Muscle layer of duodenum (tissue), 2 donors: ENCODE measurements at regions not wholly inside any gene's neighbourhood (a gene's known extent, or its start where the extent isn't known, plus 50 kb on each side); places are given as distances from the start of the nearest gene placed in this dataset.

Experiments used
- H3K27ac ChIP-seq: one replicate; pipeline ENCODE4 v1.7.0; 2013; ENCODE audit warnings: mild to moderate bottlenecking, low read length
- H3K27me3 ChIP-seq: one replicate; pipeline ENCODE4 v1.7.0; 2013; ENCODE audit warnings: low read depth, mild to moderate bottlenecking, control low read depth, low read length
- H3K36me3 ChIP-seq, 2 donors: one replicate each; pipeline ENCODE4 v1.7.0; 2013; ENCODE audit warnings: low read length in 2 of 2, control low read depth in 1 of 2, mild to moderate bottlenecking in 1 of 2; ENCODE audit not compliant: insufficient read depth in 2 of 2, control insufficient read depth in 1 of 2
- H3K4me1 ChIP-seq, 2 donors: one replicate each; pipeline ENCODE4 v1.7.0; 2013; ENCODE audit warnings: low read length in 2 of 2, mild to moderate bottlenecking in 2 of 2, control low read depth in 1 of 2, moderate library complexity in 1 of 2; ENCODE audit not compliant: insufficient read depth in 2 of 2, control insufficient read depth in 1 of 2
- H3K4me3 ChIP-seq, 2 donors: one replicate each; pipeline ENCODE4 v1.7.0; 2013; ENCODE audit warnings: low read length in 2 of 2, low read depth in 1 of 2, mild to moderate bottlenecking in 1 of 2
- H3K9me3 ChIP-seq, 2 donors: one replicate each; pipeline ENCODE4 v1.7.0; 2013; ENCODE audit warnings: low read length in 2 of 2, control low read depth in 1 of 2, mild to moderate bottlenecking in 1 of 2; ENCODE audit not compliant: control insufficient read depth in 1 of 2
- donor health status: healthy.

- Histone ChIP-seq H3K4me1 (no peaks in the 10 kb centered on the region), H3K4me3 (no peak overlapping the region), H3K36me3 (no peaks in the 10 kb centered on the region), H3K27me3 (peaks cover 3% of the 10 kb centered on the region), H3K27ac (no peak overlapping the region), H3K9me3 (no peaks in the 10 kb centered on the region)
These were observed 319.1 kb downstream of the FOXL1 start for GRCh38 chr16:86897486-86897885.

GRCh38 chr16:86898386-86898785 is 320.0 kb downstream of the FOXL1 start:
- Histone ChIP-seq H3K9me3 (no peaks in the 10 kb centered on the region), H3K36me3 (no peaks in the 10 kb centered on the region), H3K27ac (no peak overlapping the region)

GRCh38 chr16:86899151-86899550 is 320.8 kb downstream of the FOXL1 start:
- Histone ChIP-seq H3K27me3 (peaks cover 3% of the 10 kb centered on the region), H3K27ac (no peak overlapping the region), H3K4me1 (no peaks in the 10 kb centered on the region), H3K9me3 (no peaks in the 10 kb centered on the region), H3K36me3 (no peaks in the 10 kb centered on the region), H3K4me3 (no peak overlapping the region)

More at GRCh38 chr16:86898386-86898785, 320.0 kb downstream of the FOXL1 start:
- Histone ChIP-seq H3K4me3 (no peak overlapping the region), H3K27me3 (peaks cover 3% of the 10 kb centered on the region), H3K4me1 (no peaks in the 10 kb centered on the region)

GRCh38 chr16:86899757-86900156 is 321.4 kb downstream of the FOXL1 start:
- Histone ChIP-seq H3K36me3 (no peaks in the 10 kb centered on the region), H3K27me3 (peaks cover 3% of the 10 kb centered on the region), H3K9me3 (no peaks in the 10 kb centered on the region), H3K27ac (no peak overlapping the region), H3K4me1 (no peaks in the 10 kb centered on the region), H3K4me3 (no peak overlapping the region)

- H3K4me3 ChIP-seq: no peak overlapping the region
- H3K9me3 ChIP-seq: no peaks in the 10 kb centered on the region
- no peaks in the 10 kb centered on the region for H3K4me1 ChIP-seq
- H3K27me3 ChIP-seq: no peaks in the 10 kb centered on the region
- no peak overlapping the region for H3K27ac ChIP-seq
- no peaks in the 10 kb centered on the region for H3K36me3 ChIP-seq
These were observed 323.1 kb downstream of the FOXL1 start for GRCh38 chr16:86901483-86901882.

- H3K27me3 ChIP-seq: no peaks in the 10 kb centered on the region
- no peaks in the 10 kb centered on the region for H3K9me3 ChIP-seq
- no peaks in the 10 kb centered on the region for H3K36me3 ChIP-seq
- no peak overlapping the region for H3K27ac ChIP-seq
- H3K4me3 ChIP-seq: no peak overlapping the region
- no peaks in the 10 kb centered on the region for H3K4me1 ChIP-seq
These were observed 324.3 kb downstream of the FOXL1 start for GRCh38 chr16:86902656-86903001.

GRCh38 chr16:86903068-86903467 is 324.7 kb downstream of the FOXL1 start:
- H3K27me3 ChIP-seq: no peaks in the 10 kb centered on the region
- no peaks in the 10 kb centered on the region for H3K36me3 ChIP-seq
- no peaks in the 10 kb centered on the region for H3K4me1 ChIP-seq
- no peak overlapping the region for H3K4me3 ChIP-seq
- H3K9me3 ChIP-seq: no peaks in the 10 kb centered on the region
- H3K27ac ChIP-seq: no peak overlapping the region

GRCh38 chr16:86905302-86905701 is 327.0 kb downstream of the FOXL1 start:
- no peaks in the 10 kb centered on the region for H3K27me3 ChIP-seq
- H3K36me3 ChIP-seq: no peaks in the 10 kb centered on the region
- H3K4me1 ChIP-seq: no peaks in the 10 kb centered on the region
- no peak overlapping the region for H3K4me3 ChIP-seq
- H3K9me3 ChIP-seq: no peaks in the 10 kb centered on the region
- no peak overlapping the region for H3K27ac ChIP-seq

- no peaks in the 10 kb centered on the region for H3K9me3 ChIP-seq
- H3K27ac ChIP-seq: no peak overlapping the region
- no peak overlapping the region for H3K4me3 ChIP-seq
- H3K36me3 ChIP-seq: no peaks in the 10 kb centered on the region
- H3K27me3 ChIP-seq: no peaks in the 10 kb centered on the region
- H3K4me1 ChIP-seq: no peaks in the 10 kb centered on the region
These were observed 328.3 kb downstream of the FOXL1 start for GRCh38 chr16:86906623-86907022.

- H3K27ac ChIP-seq: no peak overlapping the region
These were observed 331.2 kb downstream of the FOXL1 start for GRCh38 chr16:86909359-86910160.

GRCh38 chr16:86910161-86910769 is 331.9 kb downstream of the FOXL1 start:
- Histone ChIP-seq H3K27ac (no peak overlapping the region), H3K9me3 (no peaks in the 10 kb centered on the region), H3K4me1 (no peaks in the 10 kb centered on the region), H3K36me3 (no peaks in the 10 kb centered on the region), H3K27me3 (no peaks in the 10 kb centered on the region), H3K4me3 (no peak overlapping the region)

More at GRCh38 chr16:86909359-86910160, 331.2 kb downstream of the FOXL1 start:
- H3K4me3 ChIP-seq: no peak overlapping the region
- H3K9me3 ChIP-seq: no peaks in the 10 kb centered on the region
- no peaks in the 10 kb centered on the region for H3K27me3 ChIP-seq
- no peaks in the 10 kb centered on the region for H3K36me3 ChIP-seq
- H3K4me1 ChIP-seq: no peaks in the 10 kb centered on the region
